NCI-H2171 treated with DMSO at 0.1 percent for 48 hours (cell line): ENCODE measurements at regions not wholly inside any gene's neighbourhood (a gene's known extent, or its start where the extent isn't known, plus 50 kb on each side); places are given as distances from the start of the nearest gene placed in this dataset.

Experiments used
- DNase-seq: peaks from one replicate; lab custom pipeline; 2025; lab: John Stamatoyannopoulos, UW

- DNase-seq = no peak
These were observed 50.7 kb upstream of the TOX2 start for GRCh38 chr20:43863821-43864544.

DNA sequence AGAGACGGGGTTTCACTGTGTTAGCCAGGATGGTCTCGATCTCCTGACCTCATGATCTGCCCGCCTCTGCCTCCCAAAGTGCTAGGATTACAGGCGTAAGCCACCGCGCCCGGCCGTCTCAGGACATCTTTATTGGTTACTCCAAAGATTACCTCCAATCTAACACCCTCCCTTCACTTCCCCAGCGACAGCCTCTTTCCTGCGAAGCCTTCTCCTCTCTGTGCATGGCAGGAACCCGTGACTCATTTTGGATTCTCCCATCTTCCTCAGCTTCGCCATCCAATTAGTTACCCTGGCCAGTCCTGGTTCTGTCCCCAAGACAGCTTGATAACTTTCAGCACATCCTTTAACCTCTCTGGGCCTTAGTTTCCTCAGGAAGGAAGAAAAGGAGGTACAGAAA, 51.3 kb upstream of the TOX2 start:
- DNase-seq = no peak

GRCh38 chr20:43862438-43862837, 52.2 kb upstream of the TOX2 start:
- DNase-seq = no peak

DNA sequence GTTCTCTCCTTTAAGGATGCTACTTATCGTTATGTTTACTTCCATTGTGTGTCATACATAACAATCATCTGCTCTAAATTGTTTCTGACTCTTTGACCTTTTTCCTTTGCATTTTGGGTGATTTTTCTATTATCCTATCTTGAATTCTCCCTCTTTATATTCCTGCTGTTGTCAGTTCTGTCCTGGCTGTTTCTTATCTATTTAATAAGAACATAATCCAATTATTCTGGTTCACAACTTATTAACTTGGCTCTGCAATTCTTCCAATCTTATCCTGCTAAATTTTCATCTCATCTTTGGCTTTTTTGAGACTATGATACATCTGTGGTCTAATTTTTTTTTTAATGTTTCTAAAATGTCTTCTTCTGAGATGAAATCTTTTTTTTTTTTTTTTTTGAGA, 54.7 kb upstream of the TOX2 start:
- DNase-seq = no peak

- DNase-seq = no peak
These were observed 56.7 kb upstream of the TOX2 start for GRCh38 chr20:43857932-43858331.

GRCh38 chr20:43857127-43857526, 57.5 kb upstream of the TOX2 start:
- DNase-seq = no peak

GRCh38 chr20:43855803-43856202, 58.8 kb upstream of the TOX2 start:
- no peak for DNase-seq

DNA sequence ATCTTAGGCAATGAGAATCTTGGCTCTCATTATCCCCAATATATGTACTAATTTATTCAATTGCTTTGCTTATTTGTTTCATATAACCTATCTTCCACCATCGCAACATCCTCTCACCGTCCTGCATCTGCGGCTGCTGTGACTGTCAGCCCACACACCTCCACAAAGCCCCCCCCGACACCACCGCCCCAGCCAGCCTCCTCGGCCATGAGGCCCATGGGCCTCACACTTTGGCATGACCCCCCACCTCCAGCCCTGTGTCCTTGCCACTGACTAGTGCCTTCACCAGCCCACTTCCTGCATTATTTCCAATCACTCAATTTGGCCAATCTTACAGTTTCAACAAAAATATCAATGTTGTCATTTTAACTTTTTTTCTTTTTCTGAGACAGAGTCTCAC, 60.7 kb upstream of the TOX2 start:
- no peak for DNase-seq

DNA sequence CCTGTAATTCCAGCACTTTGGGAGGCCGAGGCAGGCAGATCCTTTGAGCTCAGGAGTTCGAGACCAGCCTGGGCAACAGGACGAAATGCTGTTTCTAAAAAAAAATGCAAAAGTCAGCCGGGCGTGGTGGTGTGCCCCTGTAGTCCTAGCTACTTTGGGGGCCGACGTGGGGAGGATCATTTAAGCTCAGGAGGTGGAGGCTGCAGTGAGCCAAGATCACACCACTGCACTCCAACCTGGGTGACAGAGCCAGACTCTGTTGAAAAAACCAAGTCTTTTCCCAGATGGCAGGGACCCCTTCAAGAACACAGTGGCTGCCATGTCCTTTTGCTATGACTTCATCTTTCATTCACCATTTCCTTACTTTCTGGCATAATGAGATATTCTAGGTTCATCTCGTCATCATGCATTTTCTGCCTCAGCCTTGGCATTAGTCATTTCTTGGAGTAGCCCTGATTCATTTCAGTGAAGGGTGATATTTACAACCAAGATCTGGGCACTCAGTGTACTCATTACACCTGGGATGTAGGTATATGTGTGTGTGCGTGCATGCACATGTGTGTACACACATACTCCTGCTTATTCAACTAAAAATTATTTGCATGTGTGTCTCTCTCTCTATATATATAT, 61.4 kb upstream of the TOX2 start:
- DNase-seq = no peak

DNA sequence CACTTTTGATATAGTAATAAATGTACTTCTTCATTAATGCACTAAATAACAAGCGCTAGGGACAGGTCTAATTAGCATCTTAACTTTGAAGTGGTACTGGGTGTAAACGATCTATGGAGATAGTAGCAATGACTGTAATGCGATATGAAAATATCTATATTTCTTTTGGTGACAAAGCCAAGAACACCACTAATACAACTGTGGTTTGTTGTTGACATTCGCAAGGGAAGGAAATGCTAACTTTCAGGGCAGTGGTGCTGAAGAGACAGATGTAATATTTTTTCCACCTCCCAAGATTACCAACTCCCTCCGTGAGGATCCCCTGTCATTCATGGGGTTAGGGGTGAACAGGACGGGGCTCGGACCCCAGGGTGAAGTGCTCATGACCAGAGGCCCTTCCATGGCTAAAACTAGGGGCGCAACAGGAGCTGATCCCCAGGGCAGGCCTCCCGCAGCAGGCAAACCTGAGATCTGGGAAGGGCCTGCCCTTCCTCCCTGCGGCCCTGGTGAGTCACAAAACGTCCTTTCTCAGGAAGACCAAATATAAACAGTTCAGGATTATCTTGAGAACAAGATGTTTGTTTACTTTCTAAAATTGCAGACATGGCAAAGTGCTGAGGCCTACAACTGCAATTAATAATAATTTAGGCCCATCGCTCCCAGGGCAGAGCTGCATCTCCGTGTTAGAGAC, 65.0 kb upstream of the TOX2 start:
- DNase-seq = no peak

- DNase-seq = no peak
These were observed 68.1 kb upstream of the TOX2 start for GRCh38 chr20:43846516-43846905.

GRCh38 chr20:43844778-43845614, 69.7 kb upstream of the TOX2 start:
- DNase-seq = peak; percentile 7

- DNase-seq = no peak
These were observed 70.5 kb upstream of the TOX2 start for GRCh38 chr20:43843965-43844660.

GRCh38 chr20:43843096-43843964, 71.3 kb upstream of the TOX2 start:
- DNase-seq = no peak

GRCh38 chr20:43842126-43843020, 72.3 kb upstream of the TOX2 start:
- DNase-seq = no peak

GRCh38 chr20:43840382-43841070, 74.1 kb upstream of the TOX2 start:
- no peak for DNase-seq

DNA sequence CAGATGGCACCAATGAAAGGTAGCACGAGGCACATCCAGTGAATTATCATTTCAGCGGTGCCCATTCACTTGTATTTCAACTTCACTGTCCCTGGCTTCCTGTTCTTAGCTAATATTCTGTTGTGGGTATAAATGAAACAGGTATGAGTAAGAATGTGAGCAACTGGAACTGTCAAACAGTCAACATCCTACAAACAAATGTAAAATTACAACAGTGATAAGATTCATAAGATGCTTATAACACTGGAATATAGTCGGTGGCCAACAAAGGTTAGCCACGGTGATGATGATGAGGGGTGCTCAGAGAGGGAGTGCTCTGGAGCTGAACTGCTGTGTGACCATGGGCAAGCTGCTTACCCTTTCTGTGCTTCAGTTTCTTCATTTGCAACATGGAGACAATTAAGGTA, 74.9 kb upstream of the TOX2 start:
- DNase-seq = no peak

DNA sequence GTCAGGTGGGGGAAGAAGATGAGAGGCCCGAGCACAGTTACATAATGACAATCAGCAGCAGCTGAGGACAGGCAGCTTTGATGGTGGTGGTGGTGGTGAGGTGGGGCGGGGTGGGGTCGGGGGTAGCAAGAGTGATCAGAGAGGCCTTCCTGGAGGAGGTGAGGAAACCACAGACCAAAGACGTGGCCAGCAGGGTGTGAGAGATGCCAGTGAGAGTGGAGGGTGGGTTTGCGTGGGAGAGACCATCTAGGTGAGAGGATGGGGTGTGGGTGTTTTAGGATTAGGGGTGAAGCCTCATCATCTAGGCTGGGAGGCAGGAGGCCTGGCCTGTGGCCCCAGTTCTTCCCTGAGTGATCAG, 76.0 kb upstream of the TOX2 start:
- no peak for DNase-seq
